A549 (cell line): ENCODE measurements at regions not wholly inside any gene's neighbourhood (a gene's known extent, or its start where the extent isn't known, plus 50 kb on each side); places are given as distances from the start of the nearest gene placed in this dataset.

Experiments
- ATAC-seq, 2 experiments: fragments of 200-7000 bp in 1 of 2; fragments of >200 bp in 1 of 2; cut with Nextera tagmentation in 1 of 2; cut with Tn5 transposase in 1 of 2; 3 replicates each; pipeline versions ENCODE4 v1.8.0 to v1.9.1; 2018 to 2020; ENCODE audit warnings: mild to moderate bottlenecking in 1 of 2, moderate library complexity in 1 of 2
- CTCF ChIA-PET: fragments of 300-600 bp; sonication (Branson Sonifier 250); formaldehyde crosslinking; extraction: SDS; loops from one replicate; lab custom pipeline; 2021; ENCODE audit warnings: antibody characterized with exemption, inconsistent platforms; lab: Yijun Ruan, JAX
- POLR2A ChIA-PET: fragments of 350-600 bp; formaldehyde crosslinking; extraction: SDS; loops from one replicate; lab custom pipeline; 2021; ENCODE audit warnings: antibody characterized with exemption, inconsistent platforms; lab: Yijun Ruan, JAX
- DNase-seq, 2 experiments: peaks; one replicate each; pipeline versions ENCODE4 v3.0.0 to v3.0.0-alpha.2; 2011 to 2016; ENCODE audit warnings: low read depth in 1 of 2, low spot score in 1 of 2
- FAIRE-seq: peaks from 2 replicates; lab custom pipeline; 2011; peaks lifted over from hg19 to GRCh38; lab: Jason Lieb, UNC
- H3K27ac ChIP-seq, 2 experiments: fragments of >200 bp; sonication (Bioruptor Twin); formaldehyde crosslinking; 3 replicates each; pipeline ENCODE4 v1.5.1; 2016 to 2017
- H3K4me1 ChIP-seq: fragments of >200 bp; sonication (Bioruptor Twin); formaldehyde crosslinking; 3 replicates; pipeline ENCODE4 v1.6.1; 2016
- H3K4me2 ChIP-seq: fragments of >200 bp; sonication (Bioruptor Twin); formaldehyde crosslinking; 3 replicates; pipeline ENCODE4 v1.6.1; 2016
- H3K4me3 ChIP-seq: fragments of >200 bp; sonication (Bioruptor Twin); formaldehyde crosslinking; 3 replicates; pipeline ENCODE4 v1.5.1; 2016
- H3K9me3 ChIP-seq: fragments of >200 bp; sonication (Bioruptor Twin); formaldehyde crosslinking; 3 replicates; pipeline ENCODE4 v1.6.1; 2016
- CHD4 ChIP-seq: fragments of 200-600 bp; sonication (generic); IDR thresholded peaks from 2 replicates; pipeline ENCODE4 v1.6.1; 2016; ENCODE audit warnings: antibody characterized with exemption, mild to moderate bottlenecking, borderline replicate concordance
- EHF ChIP-seq: fragments of 250-450 bp; sonication (Bioruptor Pico); IDR thresholded peaks from 2 replicates; pipeline ENCODE4 v1.5.0; 2020; ENCODE audit warnings: mild to moderate bottlenecking
- EP300 ChIP-seq, 2 experiments: fragments of >200 bp; sonication (Bioruptor Twin); formaldehyde crosslinking; IDR thresholded peaks; 2 replicates in 1 of 2; 3 replicates in 1 of 2; pipeline ENCODE4 v1.6.1; 2016 to 2017
- HOXB13 ChIP-seq: fragments of 250-450 bp; sonication (Bioruptor Pico); IDR thresholded peaks from 2 replicates; pipeline ENCODE4 v1.5.0; 2020; ENCODE audit warnings: low read depth, mild to moderate bottlenecking, moderate library complexity
- HOXB5 ChIP-seq: fragments of 250-450 bp; sonication (Bioruptor Pico); IDR thresholded peaks from 2 replicates; pipeline ENCODE4 v1.5.0; 2020; ENCODE audit warnings: mild to moderate bottlenecking, moderate library complexity
- JUNB ChIP-seq: fragments of >200 bp; sonication (Bioruptor Twin); formaldehyde crosslinking; IDR thresholded peaks from 2 replicates; pipeline ENCODE4 v1.6.1; 2016
- KDM1A ChIP-seq: fragments of 200-600 bp; sonication (generic); IDR thresholded peaks from 2 replicates; pipeline ENCODE4 v1.6.1; 2016; ENCODE audit warnings: low read depth, mild to moderate bottlenecking
- KDM5A ChIP-seq: fragments of 200-600 bp; sonication (generic); IDR thresholded peaks from 2 replicates; pipeline ENCODE4 v1.6.1; 2016; ENCODE audit warnings: antibody characterized with exemption, mild to moderate bottlenecking
- MYC ChIP-seq: IDR thresholded peaks from 2 replicates; pipeline ENCODE4 v1.6.1; 2012; ENCODE audit warnings: mild to moderate bottlenecking, inconsistent platforms, low read length, improper control_type of control experiment, borderline replicate concordance
- NR3C1 ChIP-seq: fragments of >200 bp; sonication (Bioruptor Twin); formaldehyde crosslinking; IDR thresholded peaks from 3 replicates; pipeline ENCODE4 v1.6.1; 2017
- RARB ChIP-seq: fragments of 250-450 bp; sonication (Bioruptor Pico); IDR thresholded peaks from 2 replicates; pipeline ENCODE4 v1.8.0; 2021; ENCODE audit warnings: mild to moderate bottlenecking, moderate library complexity
- RFX5 ChIP-seq: fragments of 450-650 bp; IDR thresholded peaks from 2 replicates; pipeline ENCODE4 v1.7.1; 2014; ENCODE audit warnings: antibody characterized with exemption, mild to moderate bottlenecking, moderate library complexity
- RNF2 ChIP-seq: fragments of 200-600 bp; sonication (generic); IDR thresholded peaks from 2 replicates; pipeline ENCODE4 v1.6.1; 2016; ENCODE audit warnings: low read depth, mild to moderate bottlenecking, antibody characterized with exemption, moderate library complexity, borderline replicate concordance
- ZC3H11A ChIP-seq: fragments of 450-650 bp; IDR thresholded peaks from 2 replicates; pipeline ENCODE4 v1.6.1; 2014; ENCODE audit warnings: antibody characterized with exemption, mild to moderate bottlenecking
- WGBS: methylation state at CpG from one replicate; pipeline ENCODE4 v1.1.6; 2017; ENCODE audit errors: missing lambda C conversion rate; 5-methylcytosine and 5-hydroxymethylcytosine counted together
- TF ChIP-seq, protein P1 (sequence below): fragments of 200-600 bp; sonication (generic); IDR thresholded peaks from 2 replicates; pipeline ENCODE4 v1.6.1; 2016; ENCODE audit warnings: antibody characterized with exemption, mild to moderate bottlenecking, moderate library complexity
- TF ChIP-seq, protein P2 (sequence below): fragments of >200 bp; sonication (Bioruptor Twin); formaldehyde crosslinking; IDR thresholded peaks from 3 replicates; pipeline ENCODE4 v1.6.1; 2016
- TF ChIP-seq, protein P3 (sequence below): IDR thresholded peaks from 2 replicates; pipeline ENCODE4 v1.6.1; 2012; ENCODE audit warnings: low read depth, borderline replicate concordance
- TF ChIP-seq, protein P4 (sequence below): fragments of >200 bp; sonication (Bioruptor Twin); formaldehyde crosslinking; IDR thresholded peaks from 2 replicates; pipeline ENCODE4 v1.6.1; 2016
- TF ChIP-seq, protein P5 (sequence below): fragments of >200 bp; sonication (Bioruptor Twin); formaldehyde crosslinking; IDR thresholded peaks from 3 replicates; pipeline ENCODE4 v1.5.1; 2016

DNA sequence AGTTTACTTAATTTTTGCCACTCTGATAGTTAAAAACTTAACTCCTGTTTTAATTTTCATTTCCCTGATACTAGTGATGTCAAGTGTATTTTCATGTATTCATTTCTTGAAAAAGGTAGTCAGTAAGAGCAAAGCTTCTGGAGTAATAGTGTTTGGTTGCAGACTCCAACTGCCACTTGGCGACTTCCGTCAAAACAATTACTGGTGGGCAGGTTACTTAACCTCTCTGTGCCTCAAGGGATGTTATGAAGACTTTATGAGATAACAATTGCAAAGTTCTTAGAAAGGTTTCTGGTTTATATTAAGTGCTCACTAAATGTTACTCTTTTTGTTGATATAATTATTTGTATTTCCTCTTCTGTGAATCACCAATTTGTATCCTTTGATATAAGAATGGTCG, 129.7 kb downstream of the NFKBIZ start (continued):
- TF ChIP-seq, protein P1, sequence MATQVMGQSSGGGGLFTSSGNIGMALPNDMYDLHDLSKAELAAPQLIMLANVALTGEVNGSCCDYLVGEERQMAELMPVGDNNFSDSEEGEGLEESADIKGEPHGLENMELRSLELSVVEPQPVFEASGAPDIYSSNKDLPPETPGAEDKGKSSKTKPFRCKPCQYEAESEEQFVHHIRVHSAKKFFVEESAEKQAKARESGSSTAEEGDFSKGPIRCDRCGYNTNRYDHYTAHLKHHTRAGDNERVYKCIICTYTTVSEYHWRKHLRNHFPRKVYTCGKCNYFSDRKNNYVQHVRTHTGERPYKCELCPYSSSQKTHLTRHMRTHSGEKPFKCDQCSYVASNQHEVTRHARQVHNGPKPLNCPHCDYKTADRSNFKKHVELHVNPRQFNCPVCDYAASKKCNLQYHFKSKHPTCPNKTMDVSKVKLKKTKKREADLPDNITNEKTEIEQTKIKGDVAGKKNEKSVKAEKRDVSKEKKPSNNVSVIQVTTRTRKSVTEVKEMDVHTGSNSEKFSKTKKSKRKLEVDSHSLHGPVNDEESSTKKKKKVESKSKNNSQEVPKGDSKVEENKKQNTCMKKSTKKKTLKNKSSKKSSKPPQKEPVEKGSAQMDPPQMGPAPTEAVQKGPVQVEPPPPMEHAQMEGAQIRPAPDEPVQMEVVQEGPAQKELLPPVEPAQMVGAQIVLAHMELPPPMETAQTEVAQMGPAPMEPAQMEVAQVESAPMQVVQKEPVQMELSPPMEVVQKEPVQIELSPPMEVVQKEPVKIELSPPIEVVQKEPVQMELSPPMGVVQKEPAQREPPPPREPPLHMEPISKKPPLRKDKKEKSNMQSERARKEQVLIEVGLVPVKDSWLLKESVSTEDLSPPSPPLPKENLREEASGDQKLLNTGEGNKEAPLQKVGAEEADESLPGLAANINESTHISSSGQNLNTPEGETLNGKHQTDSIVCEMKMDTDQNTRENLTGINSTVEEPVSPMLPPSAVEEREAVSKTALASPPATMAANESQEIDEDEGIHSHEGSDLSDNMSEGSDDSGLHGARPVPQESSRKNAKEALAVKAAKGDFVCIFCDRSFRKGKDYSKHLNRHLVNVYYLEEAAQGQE = no peak
- TF ChIP-seq, all 56 proteins: peak for 0

DNA sequence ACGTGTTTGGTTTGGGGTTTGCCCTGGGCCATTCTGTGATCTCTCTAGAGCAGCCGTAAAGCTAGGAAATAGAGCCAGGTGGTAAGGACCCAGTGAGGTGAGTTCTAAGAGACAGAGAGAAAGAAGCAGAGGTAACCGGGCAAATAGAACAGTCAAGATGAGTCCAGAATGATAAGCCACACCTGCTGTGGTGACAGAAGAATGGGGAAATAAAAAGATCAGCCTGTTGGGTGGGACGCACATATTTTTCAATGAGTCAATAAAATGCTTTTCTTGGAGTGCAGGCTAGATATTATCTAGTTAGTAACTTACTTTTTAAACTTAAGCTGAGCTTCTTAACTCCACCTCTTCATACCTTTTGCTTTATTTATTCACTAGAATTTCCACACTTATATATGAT, 135.0 kb downstream of the NFKBIZ start:
- ATAC-seq = no peak
- CTCF ChIA-PET = no interaction called here

DNA sequence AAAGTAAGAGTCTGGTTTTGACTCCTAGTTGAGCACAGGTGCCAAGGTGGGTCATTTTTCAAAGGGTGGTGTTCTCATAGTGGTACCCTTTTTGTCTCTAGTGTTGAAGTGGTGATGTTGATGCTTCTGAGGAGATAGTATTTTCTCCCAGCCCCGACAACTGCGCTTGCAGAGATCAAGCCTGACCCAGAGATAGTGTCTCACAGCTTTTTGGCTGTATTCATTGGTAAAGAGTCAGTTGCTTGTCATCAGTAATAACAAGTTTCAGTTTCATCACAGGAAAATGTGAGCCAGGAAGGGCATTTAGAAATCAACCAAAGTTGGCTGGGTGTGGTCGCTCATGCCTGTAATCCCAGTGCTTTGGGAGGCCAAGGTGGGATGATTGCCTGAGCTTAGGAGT, 139.3 kb downstream of the NFKBIZ start:
- Histone ChIP-seq H3K4me3 (no peak overlapping the region), H3K9me3 (no peaks in the 10 kb centered on the region), H3K4me2 (no peak overlapping the region), H3K27ac (no peak overlapping the region), H3K4me1 (no peaks in the 10 kb centered on the region)
- DNase-seq = no peak
- CTCF ChIA-PET = no interaction called here
- POLR2A ChIA-PET = no interaction called here
- FAIRE-seq = no peak
- 85% methylated on average over 3 of the region's 3 CpGs for WGBS
- ATAC-seq = no peak
- no peak for TF ChIP-seq JUNB
- TF ChIP-seq, protein P2, sequence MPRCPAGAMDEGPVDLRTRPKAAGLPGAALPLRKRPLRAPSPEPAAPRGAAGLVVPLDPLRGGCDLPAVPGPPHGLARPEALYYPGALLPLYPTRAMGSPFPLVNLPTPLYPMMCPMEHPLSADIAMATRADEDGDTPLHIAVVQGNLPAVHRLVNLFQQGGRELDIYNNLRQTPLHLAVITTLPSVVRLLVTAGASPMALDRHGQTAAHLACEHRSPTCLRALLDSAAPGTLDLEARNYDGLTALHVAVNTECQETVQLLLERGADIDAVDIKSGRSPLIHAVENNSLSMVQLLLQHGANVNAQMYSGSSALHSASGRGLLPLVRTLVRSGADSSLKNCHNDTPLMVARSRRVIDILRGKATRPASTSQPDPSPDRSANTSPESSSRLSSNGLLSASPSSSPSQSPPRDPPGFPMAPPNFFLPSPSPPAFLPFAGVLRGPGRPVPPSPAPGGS = no peak
- TF ChIP-seq CHD4 = no peak

More for the DNA sequence above, 135.0 kb downstream of the NFKBIZ start:
- Histone ChIP-seq H3K4me3 (no peak overlapping the region), H3K27ac (no peak overlapping the region), H3K4me2 (no peak overlapping the region), H3K4me1 (no peaks in the 10 kb centered on the region), H3K9me3 (no peaks in the 10 kb centered on the region)
- WGBS = 70% methylated on average over 4 of the region's 4 CpGs
- POLR2A ChIA-PET = interaction anchor here (0.5 kb wide), 1 partner anchor 277 kb away, joined by 5 read pairs; no protein-coding TSS in a partner anchor
- FAIRE-seq = no peak
- no peak for TF ChIP-seq EP300 (IDR thresholded peaks at IDR 0.05)
- TF ChIP-seq, protein P3, sequence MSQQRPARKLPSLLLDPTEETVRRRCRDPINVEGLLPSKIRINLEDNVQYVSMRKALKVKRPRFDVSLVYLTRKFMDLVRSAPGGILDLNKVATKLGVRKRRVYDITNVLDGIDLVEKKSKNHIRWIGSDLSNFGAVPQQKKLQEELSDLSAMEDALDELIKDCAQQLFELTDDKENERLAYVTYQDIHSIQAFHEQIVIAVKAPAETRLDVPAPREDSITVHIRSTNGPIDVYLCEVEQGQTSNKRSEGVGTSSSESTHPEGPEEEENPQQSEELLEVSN = no peak
- TF ChIP-seq, protein P4, sequence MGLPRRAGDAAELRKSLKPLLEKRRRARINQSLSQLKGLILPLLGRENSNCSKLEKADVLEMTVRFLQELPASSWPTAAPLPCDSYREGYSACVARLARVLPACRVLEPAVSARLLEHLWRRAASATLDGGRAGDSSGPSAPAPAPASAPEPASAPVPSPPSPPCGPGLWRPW = no peak
- no peak for TF ChIP-seq KDM5A
- TF ChIP-seq MYC = no peak
- no peak for DNase-seq

DNA sequence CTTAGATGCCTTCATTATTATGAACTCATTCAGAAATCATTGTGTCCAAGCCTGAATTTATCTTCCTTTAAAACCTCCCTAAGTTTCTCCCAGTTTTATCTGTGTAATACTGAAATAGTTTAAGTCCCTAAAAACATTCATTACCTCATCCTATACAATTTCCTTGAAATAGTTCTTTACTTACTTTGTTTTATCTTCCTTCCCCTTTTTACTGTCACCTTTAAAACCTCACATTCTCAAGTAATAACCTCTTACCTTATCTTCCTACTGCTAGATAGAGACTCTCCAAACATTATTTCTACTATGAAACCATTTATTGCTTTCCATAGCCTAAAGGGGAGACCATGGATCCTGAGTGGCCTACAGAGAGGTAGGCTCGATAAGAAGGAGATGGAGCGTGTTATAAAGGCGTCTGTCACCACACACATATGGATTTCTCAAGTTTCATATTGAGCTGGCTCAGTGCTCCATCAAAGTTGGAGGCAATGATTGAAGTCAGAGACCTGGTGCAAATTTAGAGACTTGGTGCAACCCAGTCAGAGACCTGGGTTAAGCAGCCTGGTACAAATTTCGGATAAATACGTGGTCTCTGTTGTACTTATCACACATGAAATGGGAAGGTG, 140.4 kb downstream of the NFKBIZ start:
- H3K9me3 ChIP-seq = no peaks in the 10 kb centered on the region
- ChIA-PET POLR2A (no interaction called here), CTCF (interaction anchor here (0.9 kb wide), 1 partner anchor 45 kb away, joined by 3 read pairs; no protein-coding TSS in a partner anchor)
- no peak for FAIRE-seq
- no peak overlapping the region for H3K4me2 ChIP-seq
- no peak for TF ChIP-seq NR3C1
- TF ChIP-seq RNF2 = no peak
- TF ChIP-seq EHF (CRISPR knock-in tag) = no peak
- TF ChIP-seq JUNB = no peak
- TF ChIP-seq, protein P4 = no peak
- no peak for TF ChIP-seq RARB (CRISPR knock-in tag)
- TF ChIP-seq HOXB5 (CRISPR knock-in tag) = no peak
- TF ChIP-seq, protein P5, sequence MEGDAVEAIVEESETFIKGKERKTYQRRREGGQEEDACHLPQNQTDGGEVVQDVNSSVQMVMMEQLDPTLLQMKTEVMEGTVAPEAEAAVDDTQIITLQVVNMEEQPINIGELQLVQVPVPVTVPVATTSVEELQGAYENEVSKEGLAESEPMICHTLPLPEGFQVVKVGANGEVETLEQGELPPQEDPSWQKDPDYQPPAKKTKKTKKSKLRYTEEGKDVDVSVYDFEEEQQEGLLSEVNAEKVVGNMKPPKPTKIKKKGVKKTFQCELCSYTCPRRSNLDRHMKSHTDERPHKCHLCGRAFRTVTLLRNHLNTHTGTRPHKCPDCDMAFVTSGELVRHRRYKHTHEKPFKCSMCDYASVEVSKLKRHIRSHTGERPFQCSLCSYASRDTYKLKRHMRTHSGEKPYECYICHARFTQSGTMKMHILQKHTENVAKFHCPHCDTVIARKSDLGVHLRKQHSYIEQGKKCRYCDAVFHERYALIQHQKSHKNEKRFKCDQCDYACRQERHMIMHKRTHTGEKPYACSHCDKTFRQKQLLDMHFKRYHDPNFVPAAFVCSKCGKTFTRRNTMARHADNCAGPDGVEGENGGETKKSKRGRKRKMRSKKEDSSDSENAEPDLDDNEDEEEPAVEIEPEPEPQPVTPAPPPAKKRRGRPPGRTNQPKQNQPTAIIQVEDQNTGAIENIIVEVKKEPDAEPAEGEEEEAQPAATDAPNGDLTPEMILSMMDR = no peak
- TF ChIP-seq KDM1A = no peak
- no peak for TF ChIP-seq HOXB13 (CRISPR knock-in tag)
- TF ChIP-seq ZC3H11A = no peak
- no peak for TF ChIP-seq RFX5
- 80% methylated on average over 5 of the region's 5 CpGs for WGBS
- DNase-seq = no peak
- H3K4me3 ChIP-seq = no peak overlapping the region
- ATAC-seq = no peak
- no peak overlapping the region for H3K27ac ChIP-seq
- 0 out of 3 replicates have a peak, but pooled peaks cover 2% of the 10 kb centered on the region for H3K4me1 ChIP-seq
